Prostate gland (tissue), 2 donors: ENCODE measurements at regions not wholly inside any gene's neighbourhood (a gene's known extent, or its start where the extent isn't known, plus 50 kb on each side); places are given as distances from the start of the nearest gene placed in this dataset.

Experiments
- CTCF ChIP-seq, 4 experiments: fragments of 200-600 bp in 2 of 4; fragments of 450-650 bp in 2 of 4; sonication (generic) in 2 of 4; IDR thresholded peaks; 1 replicate in 3 of 4; 2 replicates in 1 of 4; pipeline ENCODE4 v1.5.1; 2016 to 2019; ENCODE audit warnings: antibody characterized with exemption in 4 of 4, mild to moderate bottlenecking in 2 of 4, moderate library complexity in 2 of 4
- POLR2AphosphoS5 ChIP-seq: sonication (generic); formaldehyde crosslinking; IDR thresholded peaks from one replicate; pipeline ENCODE4 v1.6.1; 2017; ENCODE audit warnings: antibody characterized with exemption

GRCh38 chr1:208763971-208764370 lies 519.8 kb upstream of the PLXNA2 start:
- TF ChIP-seq CTCF (IDR thresholded peaks at IDR 0.05) (no peak), POLR2AphosphoS5 (no peak)
